ENCODE measurements at regions not wholly inside any gene's neighbourhood (a gene's known extent, or its start where the extent isn't known, plus 50 kb on each side); places are given as distances from the start of the nearest gene placed in this dataset.

- intact Hi-C loops (cut with DNase I; ENCODE audit: low total_unique reads) (no loop called here), in situ Hi-C loops (cut with MboI; ENCODE audit: low sequenced_read_pairs in 4 of 4) (no loop called here)
- Histone ChIP-seq H3K27ac (no peak overlapping the region), H3K27me3 (no peaks in the 10 kb centered on the region), H3K4me1 (no peaks in the 10 kb centered on the region), H3K36me3 (no peaks in the 10 kb centered on the region), H3K9me3 (no peaks in the 10 kb centered on the region), H3K4me3 (no peak overlapping the region)
- TF ChIP-seq CTCF (IDR thresholded peaks at IDR 0.05 in 4 of 5, conservative IDR thresholded peaks at IDR 0.05 in 1 of 5) (no peak), POLR2A (IDR thresholded peaks at IDR 0.05) (no peak)
- no peak for DNase-seq
- ATAC-seq: no peak
These were observed 112.9 kb upstream of the RAB3GAP2 start for GRCh38 chr1:220385158-220385557.

DNA sequence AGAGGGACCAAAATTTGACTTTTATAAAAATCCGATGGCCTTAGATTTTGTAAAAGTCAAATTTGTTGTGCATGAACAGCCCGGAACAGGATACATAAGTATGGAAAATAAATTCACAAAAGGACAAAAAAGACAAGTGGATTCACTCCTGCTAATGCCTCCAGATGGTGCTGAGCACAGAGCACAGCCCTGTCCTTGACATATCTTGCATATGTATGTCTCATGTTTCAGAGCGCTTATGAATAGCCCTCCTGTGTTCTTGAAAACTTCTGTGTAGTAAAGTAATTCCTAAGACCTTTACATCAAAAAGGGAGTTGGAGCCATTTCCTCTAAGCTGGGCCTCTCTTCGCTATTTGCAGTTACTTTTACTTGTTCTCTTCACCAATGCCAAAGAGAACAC, 110.7 kb upstream of the RAB3GAP2 start:
- H3K27ac ChIP-seq: no peak overlapping the region
- in situ Hi-C loops (cut with MboI; ENCODE audit: low sequenced_read_pairs in 4 of 4): no loop called here

GRCh38 chr1:220380885-220381284, 108.6 kb upstream of the RAB3GAP2 start:
- TF ChIP-seq POLR2A (IDR thresholded peaks at IDR 0.05): no peak
- TF ChIP-seq CTCF (IDR thresholded peaks at IDR 0.05 in 4 of 5, conservative IDR thresholded peaks at IDR 0.05 in 1 of 5): no peak

More for the DNA sequence above, 110.7 kb upstream of the RAB3GAP2 start:
- intact Hi-C loops (cut with DNase I; ENCODE audit: low total_unique reads): no loop called here
- no peak for TF ChIP-seq CTCF (IDR thresholded peaks at IDR 0.05 in 4 of 5, conservative IDR thresholded peaks at IDR 0.05 in 1 of 5)
- TF ChIP-seq POLR2A (IDR thresholded peaks at IDR 0.05): no peak
- Histone ChIP-seq H3K4me3 (no peak overlapping the region), H3K4me1 (no peaks in the 10 kb centered on the region), H3K9me3 (no peaks in the 10 kb centered on the region), H3K36me3 (no peaks in the 10 kb centered on the region), H3K27me3 (no peaks in the 10 kb centered on the region)
- DNase-seq (no peak), ATAC-seq (no peak)

DNA sequence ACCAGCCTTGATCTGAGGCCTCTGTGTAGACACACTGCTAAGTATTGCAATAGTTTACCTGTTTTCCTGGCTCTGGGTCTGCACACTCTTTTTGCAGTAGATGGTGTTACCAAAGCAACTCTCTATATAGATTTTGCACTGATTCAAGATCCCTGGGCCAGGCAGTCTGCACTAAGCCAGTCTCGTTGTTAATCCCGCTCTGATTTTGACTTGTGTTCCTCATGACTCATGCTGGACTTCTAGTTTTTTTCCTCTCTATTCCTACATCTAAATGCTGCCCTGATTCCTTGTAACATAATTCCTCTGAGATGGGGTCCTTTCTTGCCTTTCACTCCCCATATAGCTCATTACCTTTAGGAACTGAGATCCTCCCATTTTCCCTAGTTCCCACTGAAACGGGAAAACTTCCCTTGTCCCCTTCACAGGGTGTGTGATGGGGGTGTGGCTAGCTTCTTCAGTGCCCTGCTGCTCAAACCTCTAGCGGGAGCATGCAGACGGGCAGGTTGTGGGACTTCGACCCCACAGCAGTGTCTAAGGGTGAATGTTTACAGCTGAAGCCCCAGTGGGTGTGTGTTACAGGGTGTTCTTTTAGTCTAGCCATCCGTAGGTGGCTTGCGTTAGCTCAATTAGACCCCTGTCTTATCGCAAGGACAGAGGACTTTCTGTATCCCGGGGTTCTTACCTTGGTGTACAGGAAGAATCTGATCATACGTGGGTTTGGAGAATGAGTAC, 106.5 kb upstream of the RAB3GAP2 start:
- intact Hi-C loops (cut with DNase I; ENCODE audit: low total_unique reads) (no loop called here), in situ Hi-C loops (cut with MboI; ENCODE audit: low sequenced_read_pairs in 4 of 4) (no loop called here)

More at GRCh38 chr1:220380885-220381284, 108.6 kb upstream of the RAB3GAP2 start:
- Histone ChIP-seq H3K36me3 (no peaks in the 10 kb centered on the region), H3K27me3 (no peaks in the 10 kb centered on the region), H3K4me3 (no peak overlapping the region), H3K27ac (no peak overlapping the region), H3K4me1 (no peaks in the 10 kb centered on the region), H3K9me3 (no peaks in the 10 kb centered on the region)
- DNase-seq: no peak
- no peak for ATAC-seq
- in situ Hi-C loops (cut with MboI; ENCODE audit: low sequenced_read_pairs in 4 of 4) (no loop called here), intact Hi-C loops (cut with DNase I; ENCODE audit: low total_unique reads) (no loop called here)

More for the DNA sequence above, 106.5 kb upstream of the RAB3GAP2 start:
- Histone ChIP-seq H3K27ac (no peak overlapping the region), H3K27me3 (no peaks in the 10 kb centered on the region), H3K4me1 (no peaks in the 10 kb centered on the region), H3K9me3 (no peaks in the 10 kb centered on the region), H3K4me3 (no peak overlapping the region), H3K36me3 (no peaks in the 10 kb centered on the region)
- ATAC-seq (no peak), DNase-seq (no peak)
- TF ChIP-seq CTCF (IDR thresholded peaks at IDR 0.05 in 4 of 5, conservative IDR thresholded peaks at IDR 0.05 in 1 of 5): no peak
- TF ChIP-seq POLR2A (IDR thresholded peaks at IDR 0.05): no peak

Data from gastrocnemius medialis (tissue), 4 donors.